ENCODE measurements at regions not wholly inside any gene's neighbourhood (a gene's known extent, or its start where the extent isn't known, plus 50 kb on each side); places are given as distances from the start of the nearest gene placed in this dataset.

DNA sequence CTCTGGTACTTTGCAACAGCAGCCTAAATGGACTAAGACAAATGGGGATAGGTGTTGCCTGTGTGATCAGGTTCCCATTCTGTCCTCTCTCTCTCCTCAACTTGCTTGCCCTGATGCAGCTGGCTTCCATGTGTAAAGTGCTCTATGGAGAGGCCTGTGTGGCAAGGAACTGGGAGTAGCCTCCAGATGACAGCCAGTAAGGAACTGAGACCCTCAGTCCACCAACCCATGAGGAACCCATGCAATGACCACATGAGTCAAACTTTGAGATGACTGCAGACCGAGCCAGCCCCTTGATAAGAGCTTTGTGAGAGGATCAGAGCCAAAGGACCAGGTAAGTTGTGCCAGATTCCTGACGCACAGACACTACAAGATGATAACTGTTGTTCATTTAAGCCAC lies 74.6 kb upstream of the ADPGK start:
- ChIA-PET POLR2A (no interaction called here), CTCF (no interaction called here)
- DNase-seq (ENCODE audit: low read depth, low spot score), result no peak
- H3K4me3 ChIP-seq (ENCODE audit: low read depth, low read length), result no peak overlapping the region
- TF ChIP-seq, protein P1, sequence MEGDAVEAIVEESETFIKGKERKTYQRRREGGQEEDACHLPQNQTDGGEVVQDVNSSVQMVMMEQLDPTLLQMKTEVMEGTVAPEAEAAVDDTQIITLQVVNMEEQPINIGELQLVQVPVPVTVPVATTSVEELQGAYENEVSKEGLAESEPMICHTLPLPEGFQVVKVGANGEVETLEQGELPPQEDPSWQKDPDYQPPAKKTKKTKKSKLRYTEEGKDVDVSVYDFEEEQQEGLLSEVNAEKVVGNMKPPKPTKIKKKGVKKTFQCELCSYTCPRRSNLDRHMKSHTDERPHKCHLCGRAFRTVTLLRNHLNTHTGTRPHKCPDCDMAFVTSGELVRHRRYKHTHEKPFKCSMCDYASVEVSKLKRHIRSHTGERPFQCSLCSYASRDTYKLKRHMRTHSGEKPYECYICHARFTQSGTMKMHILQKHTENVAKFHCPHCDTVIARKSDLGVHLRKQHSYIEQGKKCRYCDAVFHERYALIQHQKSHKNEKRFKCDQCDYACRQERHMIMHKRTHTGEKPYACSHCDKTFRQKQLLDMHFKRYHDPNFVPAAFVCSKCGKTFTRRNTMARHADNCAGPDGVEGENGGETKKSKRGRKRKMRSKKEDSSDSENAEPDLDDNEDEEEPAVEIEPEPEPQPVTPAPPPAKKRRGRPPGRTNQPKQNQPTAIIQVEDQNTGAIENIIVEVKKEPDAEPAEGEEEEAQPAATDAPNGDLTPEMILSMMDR (IDR thresholded peaks at IDR 0.05; ENCODE audit: insufficient read depth, low read length, missing control alignments), result no peak

DNA sequence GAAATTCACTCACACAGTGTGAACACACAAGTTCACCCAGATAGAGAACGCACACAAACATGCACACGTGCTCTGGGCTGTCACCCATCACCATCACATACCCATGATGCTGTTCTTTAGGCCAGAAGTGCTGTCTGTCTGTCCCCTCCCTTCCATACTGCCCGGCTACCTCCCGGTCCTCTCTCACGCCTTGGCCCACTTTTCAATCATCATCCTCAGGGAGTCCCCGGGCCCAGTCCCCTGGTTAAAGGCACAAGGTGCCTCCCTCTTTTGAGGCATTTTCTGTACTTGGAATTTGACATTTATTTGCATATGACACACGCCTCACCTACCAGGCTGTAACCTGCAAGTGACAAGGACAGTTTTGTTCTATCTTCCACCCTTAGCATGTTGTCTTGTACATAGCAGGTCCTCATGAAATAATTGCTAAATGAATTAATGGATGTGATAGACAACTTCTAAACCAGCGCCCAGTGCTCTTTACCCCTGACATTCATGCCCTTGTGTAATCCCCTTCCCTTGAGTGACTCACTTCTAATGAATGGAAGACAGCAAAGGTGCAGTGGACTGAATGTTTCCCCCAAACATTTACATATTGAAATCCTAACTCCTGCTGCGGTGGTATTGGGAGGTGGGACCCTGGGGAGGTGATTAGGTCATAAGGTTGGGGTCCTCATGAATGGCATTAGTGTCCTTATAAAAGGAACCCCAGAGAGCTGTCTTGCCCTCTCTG lies 73.9 kb upstream of the ADPGK start:
- ChIA-PET CTCF (no interaction called here), POLR2A (no interaction called here)
- no peak for DNase-seq (ENCODE audit: low read depth, low spot score)
- no peak overlapping the region for H3K4me3 ChIP-seq (ENCODE audit: low read depth, low read length)
- TF ChIP-seq, protein P1 (IDR thresholded peaks at IDR 0.05; ENCODE audit: insufficient read depth, low read length, missing control alignments), result no peak

- no peak for DNase-seq (ENCODE audit: low read depth, low spot score)
- TF ChIP-seq, protein P1 (IDR thresholded peaks at IDR 0.05; ENCODE audit: insufficient read depth, low read length, missing control alignments), result no peak
- H3K4me3 ChIP-seq (ENCODE audit: low read depth, low read length), result no peak overlapping the region
- ChIA-PET POLR2A (no interaction called here), CTCF (no interaction called here)
These were observed 73.0 kb upstream of the ADPGK start for GRCh38 chr15:72856549-72857040.

DNA sequence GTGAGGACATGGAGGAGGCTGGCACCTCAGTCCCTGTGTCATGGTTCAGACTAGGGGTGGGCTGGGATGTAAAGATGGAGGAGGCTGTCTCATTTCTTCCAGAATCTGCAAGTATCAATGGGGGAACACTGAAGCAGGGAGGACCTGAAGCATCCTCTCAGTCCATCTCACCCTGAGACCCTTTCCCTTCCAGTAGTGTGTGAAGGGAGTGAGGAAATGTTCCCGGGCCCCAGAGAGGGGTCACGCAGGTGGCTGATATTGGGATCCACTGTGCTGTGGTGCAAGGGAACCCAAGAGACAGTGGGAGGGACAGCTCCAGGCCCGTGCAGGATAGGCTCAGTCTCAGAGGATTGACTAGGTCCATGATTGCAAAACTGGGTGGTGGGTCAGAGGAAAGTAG lies 72.2 kb upstream of the ADPGK start:
- TF ChIP-seq, protein P1 (IDR thresholded peaks at IDR 0.05; ENCODE audit: insufficient read depth, low read length, missing control alignments), result no peak
- no peak for DNase-seq (ENCODE audit: low read depth, low spot score)
- POLR2A ChIA-PET, result no interaction called here
- CTCF ChIA-PET, result no interaction called here
- no peak overlapping the region for H3K4me3 ChIP-seq (ENCODE audit: low read depth, low read length)

DNA sequence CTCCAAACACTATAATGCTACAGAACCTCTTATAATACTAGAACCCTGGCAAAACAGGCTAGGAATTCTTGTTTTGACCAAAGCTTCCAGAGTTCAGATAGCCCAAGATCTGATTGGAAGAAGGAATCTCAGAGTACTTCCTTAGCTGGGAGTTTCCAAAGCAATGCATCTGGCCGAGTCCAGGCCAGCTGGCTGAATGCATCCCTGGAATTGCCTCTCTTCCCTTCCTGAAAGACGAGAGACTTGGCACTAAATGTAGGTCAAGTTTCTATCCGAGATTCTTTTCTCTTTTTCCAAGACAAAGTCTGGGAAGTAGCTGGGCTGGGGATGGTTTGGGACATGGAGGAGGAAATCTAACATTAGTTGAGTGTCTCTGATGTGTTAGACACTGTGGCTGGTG lies 68.7 kb upstream of the ADPGK start:
- ChIA-PET POLR2A (no interaction called here), CTCF (no interaction called here)
- no peak for DNase-seq (ENCODE audit: low read depth, low spot score)
- TF ChIP-seq, protein P1 (IDR thresholded peaks at IDR 0.05; ENCODE audit: insufficient read depth, low read length, missing control alignments), result no peak
- no peak overlapping the region for H3K4me3 ChIP-seq (ENCODE audit: low read depth, low read length)

- ChIA-PET CTCF (no interaction called here), POLR2A (no interaction called here)
- TF ChIP-seq, protein P1 (IDR thresholded peaks at IDR 0.05; ENCODE audit: insufficient read depth, low read length, missing control alignments), result no peak
- no peak overlapping the region for H3K4me3 ChIP-seq (ENCODE audit: low read depth, low read length)
- DNase-seq (ENCODE audit: low read depth, low spot score), result no peak
These were observed 68.0 kb upstream of the ADPGK start for GRCh38 chr15:72851586-72851985.

All from AG04449 (cell line).